ENCODE measurements at regions not wholly inside any gene's neighbourhood (a gene's known extent, or its start where the extent isn't known, plus 50 kb on each side); places are given as distances from the start of the nearest gene placed in this dataset.

DNA sequence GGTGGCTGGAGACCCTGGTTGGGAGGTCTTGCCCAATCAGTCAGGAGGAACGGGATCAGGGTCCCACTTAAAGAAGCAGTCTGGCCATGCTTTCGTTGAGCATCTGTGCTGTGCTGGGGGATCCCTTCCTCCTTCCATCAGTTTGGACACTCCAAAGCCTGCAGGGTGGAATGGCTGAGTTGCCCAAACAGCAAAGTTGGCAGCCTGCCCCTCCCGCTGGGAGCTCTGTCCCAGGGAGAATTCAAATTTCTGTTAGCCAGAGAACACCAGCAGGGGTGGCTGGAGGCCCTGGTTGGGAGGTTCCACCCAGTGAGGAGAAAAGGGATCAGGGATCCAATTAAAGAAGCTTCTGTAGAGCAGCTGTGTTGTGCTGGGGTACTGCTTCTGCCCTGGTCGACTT is 96.9 kb upstream of the CTAGE1 start:
- TF ChIP-seq EZH2 (IDR thresholded peaks at IDR 0.05; ENCODE audit: borderline replicate concordance, control insufficient read depth, low read depth, low read length) (no peak), EP300 (IDR thresholded peaks at IDR 0.05; ENCODE audit: borderline replicate concordance in 1 of 2, control insufficient read depth in 1 of 2, low read depth in 2 of 2, low read length in 2 of 2) (no peak), NR2F1 (conservative IDR thresholded peaks at IDR 0.05) (no peak), TBL1XR1 (IDR thresholded peaks at IDR 0.05; ENCODE audit: low read depth, low read length) (no peak), STAT1 (conservative IDR thresholded peaks at IDR 0.05) (no peak), YY1 (IDR thresholded peaks at IDR 0.05; ENCODE audit: low read depth, low read length) (no peak), ZZZ3 (IDR thresholded peaks at IDR 0.05; ENCODE audit: control insufficient read depth, insufficient read length, low read depth) (no peak)
- TF ChIP-seq, protein P1, sequence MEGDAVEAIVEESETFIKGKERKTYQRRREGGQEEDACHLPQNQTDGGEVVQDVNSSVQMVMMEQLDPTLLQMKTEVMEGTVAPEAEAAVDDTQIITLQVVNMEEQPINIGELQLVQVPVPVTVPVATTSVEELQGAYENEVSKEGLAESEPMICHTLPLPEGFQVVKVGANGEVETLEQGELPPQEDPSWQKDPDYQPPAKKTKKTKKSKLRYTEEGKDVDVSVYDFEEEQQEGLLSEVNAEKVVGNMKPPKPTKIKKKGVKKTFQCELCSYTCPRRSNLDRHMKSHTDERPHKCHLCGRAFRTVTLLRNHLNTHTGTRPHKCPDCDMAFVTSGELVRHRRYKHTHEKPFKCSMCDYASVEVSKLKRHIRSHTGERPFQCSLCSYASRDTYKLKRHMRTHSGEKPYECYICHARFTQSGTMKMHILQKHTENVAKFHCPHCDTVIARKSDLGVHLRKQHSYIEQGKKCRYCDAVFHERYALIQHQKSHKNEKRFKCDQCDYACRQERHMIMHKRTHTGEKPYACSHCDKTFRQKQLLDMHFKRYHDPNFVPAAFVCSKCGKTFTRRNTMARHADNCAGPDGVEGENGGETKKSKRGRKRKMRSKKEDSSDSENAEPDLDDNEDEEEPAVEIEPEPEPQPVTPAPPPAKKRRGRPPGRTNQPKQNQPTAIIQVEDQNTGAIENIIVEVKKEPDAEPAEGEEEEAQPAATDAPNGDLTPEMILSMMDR (IDR thresholded peaks at IDR 0.05 in 2 of 3, conservative IDR thresholded peaks at IDR 0.05 in 1 of 3; ENCODE audit: control insufficient read depth in 2 of 3, extremely low read depth in 1 of 3, insufficient read depth in 1 of 3, low read depth in 3 of 3, low read length in 3 of 3), result no peak

Measured in GM12878 (cell line).